Activated naive CD4-positive, alpha-beta T cell treated with anti-CD3 and anti-CD28 coated beads, Interleukin-2, amount 10 ng/mL, durations not matched to agents 7 days and 5 days (primary cell): ENCODE measurements at regions not wholly inside any gene's neighbourhood (a gene's known extent, or its start where the extent isn't known, plus 50 kb on each side); places are given as distances from the start of the nearest gene placed in this dataset.

Experiments used
- CTCF ChIA-PET: fragments of 350-600 bp; sonication (Branson Sonifier 250); formaldehyde crosslinking; loops from one replicate; lab custom pipeline; 2021; ENCODE audit warnings: antibody characterized with exemption; lab: Charles Lee
- DNase-seq: peaks from one replicate; pipeline ENCODE4 v3.0.0-alpha.2; 2020
- H3K27ac Mint-ChIP-seq: one replicate; pipeline ENCODE4 v1.8.0; 2021; ENCODE audit warnings: mild to moderate bottlenecking, moderate library complexity, mixed read lengths
- H3K27me3 Mint-ChIP-seq: one replicate; pipeline ENCODE4 v1.8.0; 2021; ENCODE audit warnings: mild to moderate bottlenecking, mixed read lengths
- H3K36me3 Mint-ChIP-seq: one replicate; pipeline ENCODE4 v1.8.0; 2021; ENCODE audit warnings: mixed read lengths
- H3K4me1 Mint-ChIP-seq: one replicate; pipeline ENCODE4 v1.8.0; 2021; ENCODE audit warnings: mixed read lengths
- H3K4me3 Mint-ChIP-seq: one replicate; pipeline ENCODE4 v1.8.0; 2021; ENCODE audit warnings: mild to moderate bottlenecking, moderate library complexity, mixed read lengths
- H3K9me3 Mint-ChIP-seq: one replicate; pipeline ENCODE4 v1.8.0; 2021; ENCODE audit warnings: mixed read lengths

GRCh38 chr3:184761976-184762375, 50.0 kb upstream of the VPS8 start:
- no peak overlapping the region for H3K27ac Mint-ChIP-seq
- H3K4me1 Mint-ChIP-seq, result peaks cover 5% of the 10 kb centered on the region
- H3K4me3 Mint-ChIP-seq, result no peak overlapping the region

More at GRCh38 chr3:184761976-184762375, 50.0 kb upstream of the VPS8 start:
- Mint-ChIP-seq H3K36me3 (no peaks in the 10 kb centered on the region), H3K27me3 (peaks cover 56% of the 10 kb centered on the region), H3K9me3 (no peaks in the 10 kb centered on the region)
- no peak for DNase-seq
- CTCF ChIA-PET, result interaction anchor here (2.4 kb wide), 1 partner anchor 201 kb away, joined by 6 read pairs; the partner anchor contains the start of gene EPHB3
